Fibroblast of gingiva (primary cell): ENCODE measurements at regions not wholly inside any gene's neighbourhood (a gene's known extent, or its start where the extent isn't known, plus 50 kb on each side); places are given as distances from the start of the nearest gene placed in this dataset.

Experiments used
- DNase-seq: peaks from one replicate; pipeline ENCODE4 v3.0.0-alpha.2; 2011; ENCODE audit warnings: low read depth

- no peak for DNase-seq
Observed at GRCh38 chr18:51848702-51849101, 491.3 kb upstream of the DCC start.

GRCh38 chr18:51852681-51853080, 487.3 kb upstream of the DCC start:
- no peak for DNase-seq

GRCh38 chr18:51857989-51858388, 482.0 kb upstream of the DCC start:
- no peak for DNase-seq

- DNase-seq = no peak
Observed at GRCh38 chr18:51861046-51861445, 479.0 kb upstream of the DCC start.

- no peak for DNase-seq
Observed at GRCh38 chr18:51862051-51862715, 477.8 kb upstream of the DCC start.

GRCh38 chr18:51864219-51864965, 475.6 kb upstream of the DCC start:
- DNase-seq = no peak

- DNase-seq = no peak
Observed at GRCh38 chr18:51865538-51865937, 474.5 kb upstream of the DCC start.

- no peak for DNase-seq
Observed at GRCh38 chr18:51867767-51868166, 472.2 kb upstream of the DCC start.

GRCh38 chr18:51878724-51879123, 461.3 kb upstream of the DCC start:
- no peak for DNase-seq

- no peak for DNase-seq
Observed at GRCh38 chr18:51879329-51879728, 460.7 kb upstream of the DCC start.

- no peak for DNase-seq
Observed at GRCh38 chr18:51881394-51881793, 458.6 kb upstream of the DCC start.

GRCh38 chr18:51884039-51884438, 456.0 kb upstream of the DCC start:
- DNase-seq = no peak

- no peak for DNase-seq
Observed at GRCh38 chr18:51890762-51891161, 449.2 kb upstream of the DCC start.

GRCh38 chr18:51891876-51892275, 448.1 kb upstream of the DCC start:
- no peak for DNase-seq

- no peak for DNase-seq
Observed at GRCh38 chr18:51897884-51898283, 442.1 kb upstream of the DCC start.

GRCh38 chr18:51907687-51908597, 432.1 kb upstream of the DCC start:
- no peak for DNase-seq

GRCh38 chr18:51908598-51908944, 431.4 kb upstream of the DCC start:
- DNase-seq = no peak

GRCh38 chr18:51911584-51911983, 428.4 kb upstream of the DCC start:
- no peak for DNase-seq

GRCh38 chr18:51912381-51912780, 427.6 kb upstream of the DCC start:
- DNase-seq = no peak

- DNase-seq = no peak
Observed at GRCh38 chr18:51915176-51915575, 424.8 kb upstream of the DCC start.

GRCh38 chr18:51921862-51922261, 418.1 kb upstream of the DCC start:
- no peak for DNase-seq

GRCh38 chr18:51933903-51934302, 406.1 kb upstream of the DCC start:
- no peak for DNase-seq

GRCh38 chr18:51936115-51936514, 403.9 kb upstream of the DCC start:
- DNase-seq = no peak
